GM12875 (cell line): ENCODE measurements at regions not wholly inside any gene's neighbourhood (a gene's known extent, or its start where the extent isn't known, plus 50 kb on each side); places are given as distances from the start of the nearest gene placed in this dataset.
"Not testable (repeated sequence)": the region's sequence is repeated elsewhere in the genome, so short reads cannot be mapped to it uniquely, and the experiment has no call there.

ENCODE experiments used
- H3K4me3 ChIP-seq: one replicate; pipeline ENCODE4 v1.5.1; 2011; ENCODE audit warnings: low read depth, low read length, control low read depth
- CTCF ChIP-seq: IDR thresholded peaks from 2 replicates; pipeline ENCODE4 v1.5.1; 2011; ENCODE audit warnings: low read depth, mild to moderate bottlenecking, control low read depth, inconsistent platforms, low read length, moderate library complexity, borderline replicate concordance; ENCODE audit not compliant: insufficient read depth

- TF ChIP-seq CTCF, result no peak
- H3K4me3 ChIP-seq, result no peak overlapping the region
Observed at GRCh38 chr6:82619573-82619972, 256.0 kb downstream of the TPBG start.

- H3K4me3 ChIP-seq, result no peak overlapping the region
- no peak for TF ChIP-seq CTCF
Observed at GRCh38 chr6:82622461-82622860, 258.8 kb downstream of the TPBG start.

- TF ChIP-seq CTCF, result no peak
- no peak overlapping the region for H3K4me3 ChIP-seq
Observed at GRCh38 chr6:82624251-82624650, 260.6 kb downstream of the TPBG start.

GRCh38 chr6:82626946-82627345 is 263.3 kb downstream of the TPBG start:
- not testable (repeated sequence) for H3K4me3 ChIP-seq

GRCh38 chr6:82629921-82630320 is 266.3 kb downstream of the TPBG start:
- H3K4me3 ChIP-seq, result no peak overlapping the region

GRCh38 chr6:82641677-82642076 is 278.1 kb downstream of the TPBG start:
- no peak for TF ChIP-seq CTCF
- no peak overlapping the region for H3K4me3 ChIP-seq

More at GRCh38 chr6:82629921-82630320, 266.3 kb downstream of the TPBG start:
- TF ChIP-seq CTCF, result no peak

- no peak for TF ChIP-seq CTCF
- no peak overlapping the region for H3K4me3 ChIP-seq
Observed at GRCh38 chr6:82645536-82646230, 282.1 kb downstream of the TPBG start.
